ENCODE measurements at regions not wholly inside any gene's neighbourhood (a gene's known extent, or its start where the extent isn't known, plus 50 kb on each side); places are given as distances from the start of the nearest gene placed in this dataset.

DNA sequence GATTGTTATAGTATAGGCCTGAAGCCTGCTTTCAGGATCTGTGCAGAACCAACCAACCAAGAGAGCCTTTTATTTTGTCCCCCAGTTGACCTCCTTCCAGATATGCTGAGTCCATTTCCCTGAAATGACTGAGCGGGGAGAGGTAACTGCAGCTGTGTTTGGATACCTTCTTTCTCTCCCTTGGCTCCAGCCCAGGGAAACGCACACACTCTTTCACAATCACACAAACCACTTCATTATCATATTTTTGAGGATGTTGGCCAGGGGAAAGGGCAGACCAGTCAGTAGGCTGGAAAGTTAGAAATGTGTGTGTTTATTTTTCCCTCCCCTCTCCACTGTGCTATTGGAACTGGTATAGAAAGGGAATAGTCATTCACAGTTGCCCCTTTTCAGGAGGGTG lies 417.7 kb upstream of the TBL1XR1 start:
- TF ChIP-seq POLR2A (IDR thresholded peaks at IDR 0.05; ENCODE audit: low read depth, low read length): no peak
- no peak for TF ChIP-seq POLR2AphosphoS5 (IDR thresholded peaks at IDR 0.05; ENCODE audit: low read depth, low read length)

Data from GM12891 (cell line).